Duodenal mucosa (tissue), 2 donors: ENCODE measurements at regions not wholly inside any gene's neighbourhood (a gene's known extent, or its start where the extent isn't known, plus 50 kb on each side); places are given as distances from the start of the nearest gene placed in this dataset.

Experiments used
- H3K27ac ChIP-seq: one replicate; pipeline ENCODE4 v1.7.0; 2013; ENCODE audit warnings: low read depth, low read length
- H3K27me3 ChIP-seq, 2 donors: one replicate each; pipeline ENCODE4 v1.7.0; 2013; ENCODE audit warnings: low read length in 2 of 2, control low read depth in 1 of 2; ENCODE audit not compliant: insufficient read depth in 2 of 2, control insufficient read depth in 1 of 2
- H3K36me3 ChIP-seq, 2 donors: one replicate each; pipeline ENCODE4 v1.7.0; 2013; ENCODE audit warnings: low read length in 2 of 2, control low read depth in 1 of 2; ENCODE audit not compliant: insufficient read depth in 2 of 2, control insufficient read depth in 1 of 2
- H3K4me1 ChIP-seq, 2 donors: one replicate each; pipeline ENCODE4 v1.7.0; 2013; ENCODE audit warnings: low read length in 2 of 2, control low read depth in 1 of 2; ENCODE audit not compliant: insufficient read depth in 2 of 2, control insufficient read depth in 1 of 2
- H3K4me3 ChIP-seq, 2 donors: one replicate each; pipeline ENCODE4 v1.7.0; 2013; ENCODE audit warnings: low read length in 2 of 2, low read depth in 1 of 2
- H3K9ac ChIP-seq, 2 donors: one replicate each; pipeline ENCODE4 v1.7.0; 2013; ENCODE audit warnings: low read length in 2 of 2, low read depth in 1 of 2
- H3K9me3 ChIP-seq, 2 donors: one replicate each; pipeline ENCODE4 v1.7.0; 2013; ENCODE audit warnings: low read length in 2 of 2, control low read depth in 1 of 2; ENCODE audit not compliant: control insufficient read depth in 1 of 2

- H3K27ac ChIP-seq: no peak overlapping the region
- peaks cover 8 to 9% of the 10 kb centered on the region in 2 donors for H3K9me3 ChIP-seq
- H3K27me3 ChIP-seq: no peaks in the 10 kb centered on the region
- no peak overlapping the region for H3K4me3 ChIP-seq
- no peak overlapping the region for H3K9ac ChIP-seq
- H3K4me1 ChIP-seq: no peaks in the 10 kb centered on the region
- H3K36me3 ChIP-seq: no peaks in the 10 kb centered on the region
Measured at GRCh38 chr5:92471861-92472260, 1088.7 kb upstream of the ARRDC3 start.

GRCh38 chr5:92470770-92471169, 1087.7 kb upstream of the ARRDC3 start:
- Histone ChIP-seq H3K27me3 (no peaks in the 10 kb centered on the region), H3K4me3 (no peak overlapping the region), H3K4me1 (no peaks in the 10 kb centered on the region), H3K27ac (no peak overlapping the region), H3K36me3 (no peaks in the 10 kb centered on the region), H3K9ac (no peak overlapping the region), H3K9me3 (peaks cover 8 to 9% of the 10 kb centered on the region in 2 donors)

- Histone ChIP-seq H3K4me3 (no peak overlapping the region), H3K27ac (no peak overlapping the region), H3K9me3 (peaks cover 4 to 6% of the 10 kb centered on the region in 2 donors), H3K36me3 (no peaks in the 10 kb centered on the region), H3K9ac (no peak overlapping the region), H3K27me3 (no peaks in the 10 kb centered on the region), H3K4me1 (no peaks in the 10 kb centered on the region)
Measured at GRCh38 chr5:92468295-92468694, 1085.2 kb upstream of the ARRDC3 start.

GRCh38 chr5:92467695-92468094, 1084.6 kb upstream of the ARRDC3 start:
- no peak overlapping the region for H3K27ac ChIP-seq
- no peak overlapping the region for H3K9ac ChIP-seq
- no peak overlapping the region for H3K4me3 ChIP-seq
- H3K4me1 ChIP-seq: no peaks in the 10 kb centered on the region
- no peaks in the 10 kb centered on the region for H3K27me3 ChIP-seq
- H3K9me3 ChIP-seq: no peaks in the 10 kb centered on the region
- no peaks in the 10 kb centered on the region for H3K36me3 ChIP-seq

- Histone ChIP-seq H3K36me3 (no peaks in the 10 kb centered on the region), H3K27me3 (no peaks in the 10 kb centered on the region), H3K9ac (no peak overlapping the region), H3K4me3 (no peak overlapping the region), H3K27ac (no peak overlapping the region), H3K9me3 (no peaks in the 10 kb centered on the region), H3K4me1 (no peaks in the 10 kb centered on the region)
Measured at GRCh38 chr5:92460505-92460904, 1077.4 kb upstream of the ARRDC3 start.

GRCh38 chr5:92459654-92460053, 1076.5 kb upstream of the ARRDC3 start:
- H3K27me3 ChIP-seq: no peaks in the 10 kb centered on the region
- H3K27ac ChIP-seq: no peak overlapping the region
- no peak overlapping the region for H3K9ac ChIP-seq
- H3K36me3 ChIP-seq: no peaks in the 10 kb centered on the region
- H3K4me3 ChIP-seq: no peak overlapping the region
- no peaks in the 10 kb centered on the region for H3K9me3 ChIP-seq
- no peaks in the 10 kb centered on the region for H3K4me1 ChIP-seq

GRCh38 chr5:92455011-92455410, 1071.9 kb upstream of the ARRDC3 start:
- H3K9me3 ChIP-seq: no peaks in the 10 kb centered on the region
- no peaks in the 10 kb centered on the region for H3K4me1 ChIP-seq
- no peaks in the 10 kb centered on the region for H3K36me3 ChIP-seq
- H3K4me3 ChIP-seq: no peak overlapping the region
- H3K27ac ChIP-seq: no peak overlapping the region
- H3K9ac ChIP-seq: no peak overlapping the region
- no peaks in the 10 kb centered on the region for H3K27me3 ChIP-seq

GRCh38 chr5:92444888-92445287, 1061.8 kb upstream of the ARRDC3 start:
- Histone ChIP-seq H3K27ac (no peak overlapping the region), H3K27me3 (no peaks in the 10 kb centered on the region), H3K9me3 (no peaks in the 10 kb centered on the region), H3K36me3 (no peaks in the 10 kb centered on the region), H3K4me1 (no peaks in the 10 kb centered on the region), H3K4me3 (no peak overlapping the region), H3K9ac (no peak overlapping the region)

- Histone ChIP-seq H3K27me3 (no peaks in the 10 kb centered on the region), H3K4me3 (no peak overlapping the region), H3K4me1 (no peaks in the 10 kb centered on the region), H3K36me3 (no peaks in the 10 kb centered on the region), H3K27ac (no peak overlapping the region), H3K9me3 (peaks cover 4 to 9% of the 10 kb centered on the region in 2 donors), H3K9ac (no peak overlapping the region)
Measured at GRCh38 chr5:92435781-92436180, 1052.7 kb upstream of the ARRDC3 start.

GRCh38 chr5:92429646-92430045, 1046.5 kb upstream of the ARRDC3 start:
- H3K4me3 ChIP-seq: no peak overlapping the region
- no peak overlapping the region for H3K27ac ChIP-seq
- H3K9me3 ChIP-seq: no peaks in the 10 kb centered on the region
- H3K9ac ChIP-seq: no peak overlapping the region
- no peaks in the 10 kb centered on the region for H3K36me3 ChIP-seq
- H3K27me3 ChIP-seq: no peaks in the 10 kb centered on the region
- H3K4me1 ChIP-seq: no peaks in the 10 kb centered on the region

- no peaks in the 10 kb centered on the region for H3K9me3 ChIP-seq
- H3K27ac ChIP-seq: no peak overlapping the region
- H3K36me3 ChIP-seq: no peaks in the 10 kb centered on the region
- no peak overlapping the region for H3K9ac ChIP-seq
- no peak overlapping the region for H3K4me3 ChIP-seq
- no peaks in the 10 kb centered on the region for H3K27me3 ChIP-seq
- no peaks in the 10 kb centered on the region for H3K4me1 ChIP-seq
Measured at GRCh38 chr5:92428415-92428814, 1045.3 kb upstream of the ARRDC3 start.
